ENCODE measurements at regions not wholly inside any gene's neighbourhood (a gene's known extent, or its start where the extent isn't known, plus 50 kb on each side); places are given as distances from the start of the nearest gene placed in this dataset.

DNA sequence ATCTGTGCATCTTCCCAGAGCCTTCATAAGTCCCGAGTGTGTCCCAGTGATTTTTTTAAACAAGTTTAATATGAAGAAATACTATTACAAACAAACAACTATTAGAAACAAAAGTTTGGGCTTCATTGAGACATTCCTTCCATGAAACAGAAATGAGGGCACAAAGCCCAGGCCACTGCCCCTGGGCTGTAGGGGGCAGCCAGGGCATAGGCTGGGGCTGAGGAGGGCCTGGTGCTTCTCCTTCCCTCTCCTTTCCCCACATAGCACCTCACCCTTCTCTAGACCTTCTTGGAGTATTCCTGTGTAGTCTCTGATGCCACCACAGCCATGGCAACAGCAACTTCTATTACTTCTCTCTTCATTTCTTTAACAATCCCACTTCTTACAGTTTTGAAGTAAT lies 348.2 kb downstream of the IRX2 start:
- TF ChIP-seq, protein P1, sequence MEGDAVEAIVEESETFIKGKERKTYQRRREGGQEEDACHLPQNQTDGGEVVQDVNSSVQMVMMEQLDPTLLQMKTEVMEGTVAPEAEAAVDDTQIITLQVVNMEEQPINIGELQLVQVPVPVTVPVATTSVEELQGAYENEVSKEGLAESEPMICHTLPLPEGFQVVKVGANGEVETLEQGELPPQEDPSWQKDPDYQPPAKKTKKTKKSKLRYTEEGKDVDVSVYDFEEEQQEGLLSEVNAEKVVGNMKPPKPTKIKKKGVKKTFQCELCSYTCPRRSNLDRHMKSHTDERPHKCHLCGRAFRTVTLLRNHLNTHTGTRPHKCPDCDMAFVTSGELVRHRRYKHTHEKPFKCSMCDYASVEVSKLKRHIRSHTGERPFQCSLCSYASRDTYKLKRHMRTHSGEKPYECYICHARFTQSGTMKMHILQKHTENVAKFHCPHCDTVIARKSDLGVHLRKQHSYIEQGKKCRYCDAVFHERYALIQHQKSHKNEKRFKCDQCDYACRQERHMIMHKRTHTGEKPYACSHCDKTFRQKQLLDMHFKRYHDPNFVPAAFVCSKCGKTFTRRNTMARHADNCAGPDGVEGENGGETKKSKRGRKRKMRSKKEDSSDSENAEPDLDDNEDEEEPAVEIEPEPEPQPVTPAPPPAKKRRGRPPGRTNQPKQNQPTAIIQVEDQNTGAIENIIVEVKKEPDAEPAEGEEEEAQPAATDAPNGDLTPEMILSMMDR (IDR thresholded peaks at IDR 0.05), result no peak
- TF ChIP-seq POLR2A (IDR thresholded peaks at IDR 0.05) (no peak), EP300 (IDR thresholded peaks at IDR 0.05) (no peak)

Data from ovary (tissue), 3 donors.